GM12872 (cell line): ENCODE measurements at regions not wholly inside any gene's neighbourhood (a gene's known extent, or its start where the extent isn't known, plus 50 kb on each side); places are given as distances from the start of the nearest gene placed in this dataset.

Source experiments
- CTCF ChIP-seq: IDR thresholded peaks from 3 replicates; pipeline ENCODE4 v1.5.1; 2011; ENCODE audit warnings: low read depth, mild to moderate bottlenecking, low read length, moderate library complexity; ENCODE audit not compliant: insufficient read depth

- TF ChIP-seq CTCF: no peak
Measured at GRCh38 chr7:132072873-132073272, 503.4 kb downstream of the PLXNA4 start.

DNA sequence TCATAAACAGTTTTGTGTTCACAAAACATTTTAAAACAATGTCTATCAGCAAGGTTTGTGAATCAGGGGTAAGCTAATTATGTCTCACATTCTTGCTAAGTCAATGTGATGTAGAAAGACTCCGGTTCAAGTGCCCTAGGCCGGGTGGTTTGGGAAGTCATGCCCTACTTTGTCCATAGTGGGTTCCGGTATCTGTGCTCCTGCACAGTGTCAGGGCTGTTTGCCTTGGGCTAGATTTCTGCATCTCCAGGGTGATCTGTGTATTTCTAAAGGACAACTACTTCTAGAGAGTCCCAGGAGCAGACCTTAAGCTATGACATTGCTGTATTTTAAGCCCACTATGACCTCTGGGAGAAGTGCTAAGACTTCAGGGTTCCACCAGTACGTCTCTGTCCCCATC, 504.1 kb downstream of the PLXNA4 start:
- no peak for TF ChIP-seq CTCF

DNA sequence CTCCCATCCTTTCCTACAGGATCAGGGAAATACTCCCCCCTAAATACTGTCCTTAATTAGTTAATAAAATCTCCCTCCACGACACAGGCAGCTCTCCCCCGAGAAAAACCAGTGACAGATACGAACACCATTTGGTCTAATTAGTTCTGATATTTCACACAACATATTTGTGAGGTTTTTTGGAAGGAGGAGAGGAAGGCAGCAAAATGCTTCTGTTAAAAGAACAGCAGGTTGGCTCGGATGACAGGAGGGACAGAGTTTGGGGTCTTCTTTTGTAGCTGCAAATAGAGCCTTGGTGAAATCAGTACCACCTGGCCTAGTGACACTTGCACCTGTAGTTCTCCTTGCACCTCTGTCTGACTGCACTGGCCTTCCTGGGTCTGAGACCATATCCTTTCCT, 507.0 kb downstream of the PLXNA4 start:
- no peak for TF ChIP-seq CTCF

DNA sequence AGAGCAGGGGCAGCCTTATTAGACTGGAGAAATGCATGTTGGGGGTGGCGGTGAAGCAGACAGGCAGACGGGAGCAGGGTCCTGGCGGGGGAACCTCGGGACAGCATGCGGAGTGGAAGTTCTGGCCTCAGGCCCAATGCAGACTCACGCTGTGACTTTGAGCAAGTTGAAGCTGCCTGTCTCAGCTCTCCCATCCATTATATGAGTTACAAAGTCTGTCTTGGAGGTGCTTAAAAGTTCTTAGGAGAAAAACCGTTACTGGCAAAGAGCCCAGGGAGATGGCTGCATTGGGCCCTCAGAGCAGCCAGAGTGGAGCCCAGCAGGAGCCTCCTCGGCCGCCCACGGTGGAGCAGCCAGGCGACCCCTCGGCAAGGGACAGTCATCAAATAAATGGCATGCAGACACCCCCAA, 509.5 kb downstream of the PLXNA4 start:
- TF ChIP-seq CTCF: no peak

DNA sequence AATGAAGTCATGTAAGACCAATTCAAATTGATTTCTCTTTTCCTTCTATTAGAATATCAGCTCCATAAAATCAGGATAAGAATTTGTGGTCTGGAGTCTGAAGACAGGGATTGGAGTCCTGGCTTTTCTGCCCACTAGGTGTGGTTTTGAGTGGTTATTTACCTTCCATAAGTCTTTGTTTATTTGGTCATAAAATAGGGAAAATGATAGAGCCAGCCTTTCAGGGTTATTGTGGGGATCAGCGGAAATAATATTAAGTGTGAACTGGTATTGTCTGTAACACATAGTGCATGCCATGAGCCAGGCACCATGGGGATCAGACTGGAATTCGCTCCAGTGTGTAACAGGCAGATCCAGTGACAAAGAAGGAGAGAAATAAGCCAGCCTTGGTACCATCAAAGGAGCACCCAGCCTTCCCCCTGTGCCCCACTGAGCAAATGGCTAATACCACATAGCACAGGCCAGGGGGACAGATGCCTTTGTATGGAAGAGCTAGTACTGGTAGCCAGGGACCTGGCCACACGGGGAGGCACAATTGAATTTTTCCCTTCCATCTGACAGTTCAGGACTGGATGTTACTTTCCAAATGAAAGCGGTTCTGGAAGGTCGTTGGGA, 509.7 kb upstream of the PODXL start:
- no peak for TF ChIP-seq CTCF

DNA sequence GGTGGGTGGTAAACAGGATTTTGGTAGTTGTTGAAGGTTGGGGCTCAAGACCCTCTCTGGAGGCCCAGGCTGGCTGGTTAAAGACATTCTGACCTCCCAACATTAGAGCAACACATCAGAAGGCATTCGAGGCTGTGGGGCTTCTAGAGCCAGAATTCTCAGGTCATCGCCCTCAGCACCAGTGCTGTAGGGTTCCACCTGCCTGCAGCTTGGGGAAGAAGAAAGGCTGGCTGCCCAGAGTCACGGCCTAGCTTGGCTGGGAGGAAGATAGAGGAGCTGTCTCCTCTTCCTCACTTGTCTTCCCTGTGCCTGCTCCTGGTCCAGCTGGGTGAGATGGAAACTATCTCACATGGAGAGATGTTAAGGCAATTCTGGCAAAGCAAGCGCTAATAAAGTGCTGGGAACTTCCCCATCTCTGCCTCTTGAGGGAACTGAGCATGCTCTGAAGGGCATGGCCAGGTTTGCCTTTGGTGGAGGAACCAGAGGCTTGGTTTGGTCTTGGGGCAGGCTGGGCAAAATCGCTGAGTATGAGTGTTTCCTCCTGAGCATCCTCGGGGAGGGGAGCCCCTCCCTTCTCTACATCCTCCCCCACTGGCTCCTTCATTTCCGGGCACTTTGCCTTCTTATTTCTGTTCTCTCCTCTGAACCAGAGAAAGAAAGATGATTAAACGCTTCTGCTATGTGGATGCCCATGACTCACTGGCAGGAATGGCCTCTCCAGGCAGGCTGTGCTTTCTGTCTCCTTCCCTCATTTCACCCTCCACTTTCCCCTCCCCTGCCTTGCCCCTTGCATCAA, 509.0 kb upstream of the PODXL start:
- TF ChIP-seq CTCF: no peak

DNA sequence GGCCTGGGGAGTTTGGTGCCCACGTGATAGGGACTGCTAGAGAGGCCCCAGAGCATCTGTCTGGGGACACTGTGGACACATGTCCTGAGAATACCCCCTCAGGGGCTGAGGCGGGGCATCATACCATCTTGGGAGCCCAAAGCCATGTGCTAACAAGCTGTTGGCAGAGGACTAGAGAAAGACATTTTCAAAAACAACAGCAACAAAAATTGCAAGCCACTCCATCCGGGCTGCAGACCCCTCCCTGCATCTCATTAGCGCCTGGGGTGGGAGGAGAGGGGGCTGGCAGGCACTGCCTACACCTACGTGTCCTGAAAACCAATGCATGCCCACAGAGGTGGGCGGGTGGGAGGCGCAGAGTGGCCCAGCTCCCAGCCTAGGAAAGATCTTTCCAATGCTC, 507.4 kb upstream of the PODXL start:
- TF ChIP-seq CTCF: no peak
